ENCODE measurements at regions not wholly inside any gene's neighbourhood (a gene's known extent, or its start where the extent isn't known, plus 50 kb on each side); places are given as distances from the start of the nearest gene placed in this dataset.

DNA sequence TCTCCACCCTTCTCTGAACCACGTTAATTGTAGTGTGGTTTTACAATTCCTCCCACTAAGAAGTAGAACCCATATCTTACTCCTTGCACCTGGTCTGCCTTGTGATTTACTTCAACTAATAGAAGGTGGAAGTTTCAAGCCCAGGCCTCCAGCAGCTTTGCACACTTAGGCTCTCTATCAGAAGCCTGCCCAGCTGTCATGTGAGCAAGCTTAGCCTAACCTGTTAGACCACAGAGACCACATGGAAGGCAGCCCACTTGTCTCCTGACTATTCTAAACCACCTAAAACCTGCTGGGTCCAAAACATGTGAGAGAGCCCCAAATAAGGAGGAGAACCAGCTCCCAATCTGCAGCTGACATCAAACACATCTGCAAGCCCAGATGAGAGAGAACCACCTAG is 127.6 kb upstream of the BTBD3 start:
- Mint-ChIP-seq H3K9me3 (no peaks in the 10 kb centered on the region), H3K27ac (no peak overlapping the region), H3K36me3 (ENCODE audit: low read depth) (no peaks in the 10 kb centered on the region), H3K27me3 (no peaks in the 10 kb centered on the region), H3K4me3 (no peak overlapping the region), H3K4me1 (ENCODE audit: low read depth) (no peaks in the 10 kb centered on the region)
- Histone ChIP-seq H3K9me3 (ENCODE audit: control insufficient read depth in 1 of 2, insufficient read depth in 1 of 2, low read length in 2 of 2) (peaks cover 0 to 4% of the 10 kb centered on the region in 2 experiments), H3K4me1 (ENCODE audit: insufficient read depth, low read length) (no peaks in the 10 kb centered on the region), H3K4me3 (ENCODE audit: low read length) (no peak overlapping the region), H3K27me3 (ENCODE audit: control insufficient read depth in 1 of 2, insufficient read depth in 2 of 2, low read length in 2 of 2) (no peaks in the 10 kb centered on the region), H3K36me3 (ENCODE audit: insufficient read depth, low read length) (no peaks in the 10 kb centered on the region), H3K27ac (ENCODE audit: low read depth in 1 of 2, low read length in 2 of 2) (no peak overlapping the region)
- ChIA-PET CTCF (interaction anchor here (1.0 kb wide), 1 partner anchor 11 kb away, joined by 3 read pairs; no protein-coding TSS in a partner anchor), POLR2A (no interaction called here)
- no peak for ATAC-seq (ENCODE audit: poor library complexity)
- intact Hi-C loops (cut with DNase I, micrococcal nuclease): no loop called here
- TF ChIP-seq CTCF (IDR thresholded peaks at IDR 0.05): no peak
- DNase-seq: no peak

DNA sequence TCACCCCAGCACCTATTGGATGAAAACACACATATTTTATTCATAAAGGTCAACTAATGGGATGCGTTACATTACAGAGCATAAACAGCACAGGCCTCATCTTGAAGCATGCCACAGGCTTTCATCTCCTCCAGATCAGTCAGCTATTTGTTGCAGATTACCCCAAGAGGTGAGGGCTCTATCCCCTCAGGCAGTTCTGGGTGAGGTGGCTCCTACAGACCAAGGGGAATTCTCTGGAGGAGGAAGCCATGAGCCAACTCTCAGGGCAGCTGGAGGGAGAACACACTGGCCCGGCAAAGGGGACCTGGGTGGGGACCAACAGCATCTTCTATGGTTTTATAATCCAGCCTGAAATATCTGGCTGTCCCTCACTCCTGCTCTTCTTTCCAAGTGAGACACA is 126.4 kb upstream of the BTBD3 start:
- H3K4me1 Mint-ChIP-seq (ENCODE audit: low read depth): no peaks in the 10 kb centered on the region
- POLR2A ChIA-PET: no interaction called here
- CTCF ChIA-PET: no interaction called here

GRCh38 chr20:11791835-11792567 is 125.7 kb upstream of the BTBD3 start:
- Histone ChIP-seq H3K9me3 (ENCODE audit: control insufficient read depth in 1 of 2, insufficient read depth in 1 of 2, low read length in 2 of 2) (peaks cover 0 to 4% of the 10 kb centered on the region in 2 experiments), H3K36me3 (ENCODE audit: insufficient read depth, low read length) (no peaks in the 10 kb centered on the region), H3K4me1 (ENCODE audit: insufficient read depth, low read length) (no peaks in the 10 kb centered on the region), H3K27me3 (ENCODE audit: control insufficient read depth in 1 of 2, insufficient read depth in 2 of 2, low read length in 2 of 2) (no peaks in the 10 kb centered on the region), H3K4me3 (ENCODE audit: low read length) (no peak overlapping the region), H3K27ac (ENCODE audit: low read depth in 1 of 2, low read length in 2 of 2) (no peak overlapping the region)
- DNase-seq: no peak
- Mint-ChIP-seq H3K27me3 (no peaks in the 10 kb centered on the region), H3K4me1 (ENCODE audit: low read depth) (no peaks in the 10 kb centered on the region), H3K9me3 (no peaks in the 10 kb centered on the region), H3K4me3 (no peak overlapping the region), H3K27ac (no peak overlapping the region), H3K36me3 (ENCODE audit: low read depth) (no peaks in the 10 kb centered on the region)
- ChIA-PET CTCF (no interaction called here), POLR2A (no interaction called here)
- TF ChIP-seq CTCF (IDR thresholded peaks at IDR 0.05): no peak
- intact Hi-C loops (cut with DNase I, micrococcal nuclease): no loop called here
- ATAC-seq (ENCODE audit: poor library complexity): no peak

More for the DNA sequence above, 126.4 kb upstream of the BTBD3 start:
- no peak for TF ChIP-seq CTCF (IDR thresholded peaks at IDR 0.05)
- H3K9me3 Mint-ChIP-seq: no peaks in the 10 kb centered on the region
- H3K27ac Mint-ChIP-seq: no peak overlapping the region
- Histone ChIP-seq H3K36me3 (ENCODE audit: insufficient read depth, low read length) (no peaks in the 10 kb centered on the region), H3K4me1 (ENCODE audit: insufficient read depth, low read length) (no peaks in the 10 kb centered on the region), H3K27me3 (ENCODE audit: control insufficient read depth in 1 of 2, insufficient read depth in 2 of 2, low read length in 2 of 2) (no peaks in the 10 kb centered on the region), H3K9me3 (ENCODE audit: control insufficient read depth in 1 of 2, insufficient read depth in 1 of 2, low read length in 2 of 2) (peaks cover 0 to 4% of the 10 kb centered on the region in 2 experiments), H3K4me3 (ENCODE audit: low read length) (no peak overlapping the region), H3K27ac (ENCODE audit: low read depth in 1 of 2, low read length in 2 of 2) (no peak overlapping the region)
- H3K4me3 Mint-ChIP-seq: no peak overlapping the region
- no peaks in the 10 kb centered on the region for H3K36me3 Mint-ChIP-seq (ENCODE audit: low read depth)
- DNase-seq (no peak), ATAC-seq (ENCODE audit: poor library complexity) (no peak)
- intact Hi-C loops (cut with DNase I, micrococcal nuclease): no loop called here
- H3K27me3 Mint-ChIP-seq: no peaks in the 10 kb centered on the region

Data from CD4-positive, alpha-beta T cell (primary cell).